ENCODE measurements at regions not wholly inside any gene's neighbourhood (a gene's known extent, or its start where the extent isn't known, plus 50 kb on each side); places are given as distances from the start of the nearest gene placed in this dataset.

GRCh38 chr5:63164339-63164738, 585.7 kb downstream of the LRRC70 start:
- no peaks in the 10 kb centered on the region for H3K27me3 ChIP-seq (ENCODE audit: control insufficient read depth in 2 of 2, insufficient read depth in 2 of 2, low read length in 2 of 2)
- no TSS peak for BruUV-seq (replicated peaks)
- no peak for ATAC-seq
- WGBS (ENCODE audit: insufficient coverage, low coverage, missing lambda C conversion rate) = 0% methylated on average over 2 of the region's 2 CpGs
- no peaks in the 10 kb centered on the region for H3K4me1 ChIP-seq (replicated peaks in 1 of 2; ENCODE audit: control insufficient read depth in 2 of 2, insufficient read depth in 2 of 2, low read length in 2 of 2)
- H3K4me2 ChIP-seq (ENCODE audit: insufficient read depth, low read length) = no peak overlapping the region
- no peaks in the 10 kb centered on the region for H3K9me3 ChIP-seq (replicated peaks; ENCODE audit: control insufficient read depth, insufficient read depth, low read depth, low read length)
- no peak overlapping the region for H3K9ac ChIP-seq (ENCODE audit: insufficient read depth in 1 of 2, low read depth in 2 of 2, low read length in 2 of 2)
- in situ Hi-C loops (cut with MboI) = no loop called here
- H3K79me2 ChIP-seq (ENCODE audit: control insufficient read depth, insufficient read depth, low read length) = no peaks in the 10 kb centered on the region
- intact Hi-C loops (cut with micrococcal nuclease) = no loop called here
- no peak overlapping the region for H3K4me3 ChIP-seq
- no peak for FAIRE-seq
- H3K36me3 ChIP-seq (ENCODE audit: control insufficient read depth, insufficient read depth, low read length) = no peaks in the 10 kb centered on the region
- H3K27ac ChIP-seq (ENCODE audit: extremely low read depth, low read depth, low read length) = no peak overlapping the region
- no peak for DNase-seq (ENCODE audit: extremely low read depth in 1 of 4, low spot score in 3 of 4)
- POLR2A ChIA-PET = interaction anchor here (0.5 kb wide), 1 partner anchor 15 kb away, joined by 3 read pairs; no protein-coding TSS in a partner anchor
- CTCF ChIA-PET (ENCODE audit: low intra/inter-chr PET ratio) = no interaction called here
- H2AFZ ChIP-seq (ENCODE audit: low read depth, low read length) = no peak overlapping the region
- H3K9me1 ChIP-seq (ENCODE audit: control insufficient read depth, insufficient read depth, low read length) = no peaks in the 10 kb centered on the region
- no peaks in the 10 kb centered on the region for H4K20me1 ChIP-seq (replicated peaks; ENCODE audit: control insufficient read depth, insufficient read depth, low read length)
- TF ChIP-seq PURB (CRISPR knock-in tag; IDR thresholded peaks at IDR 0.05; ENCODE audit: low read depth) = no peak
- TF ChIP-seq CHD7 (IDR thresholded peaks at IDR 0.05; ENCODE audit: low read depth, low read length) = no peak
- no peak for TF ChIP-seq SMAD2 (IDR thresholded peaks at IDR 0.05; ENCODE audit: low read depth, low read length)
- TF ChIP-seq MTA2 (IDR thresholded peaks at IDR 0.05; ENCODE audit: low read depth) = no peak
- no peak for TF ChIP-seq RBBP5 (IDR thresholded peaks at IDR 0.05; ENCODE audit: borderline replicate concordance, insufficient read depth, low read length, poor library complexity, severe bottlenecking)
- TF ChIP-seq DNMT1 (IDR thresholded peaks at IDR 0.05) = no peak
- TF ChIP-seq CTBP1 (IDR thresholded peaks at IDR 0.05; ENCODE audit: borderline replicate concordance) = no peak
- no peak for TF ChIP-seq SRF (CRISPR knock-in tag; IDR thresholded peaks at IDR 0.05)
- no peak for TF ChIP-seq ZNF76 (CRISPR knock-in tag; IDR thresholded peaks at IDR 0.05; ENCODE audit: borderline replicate concordance)
- no peak for TF ChIP-seq HDAC2 (IDR thresholded peaks at IDR 0.05)
- no peak for TF ChIP-seq WHSC1 (IDR thresholded peaks at IDR 0.05; ENCODE audit: low read length)
- TF ChIP-seq COPS2 (conservative IDR thresholded peaks at IDR 0.05) = no peak
- TF ChIP-seq NELFE (IDR thresholded peaks at IDR 0.05; ENCODE audit: insufficient read depth, insufficient read length) = no peak
- no peak for TF ChIP-seq ZNF140 (CRISPR knock-in tag; IDR thresholded peaks at IDR 0.05)

Measured in K562 (cell line).